ENCODE measurements at regions not wholly inside any gene's neighbourhood (a gene's known extent, or its start where the extent isn't known, plus 50 kb on each side); places are given as distances from the start of the nearest gene placed in this dataset.

GRCh38 chr14:22420598-22421186 lies 168.3 kb downstream of the DAD1 start:
- peak; percentile 31; the same call in 1 of the 2 replicates for TF ChIP-seq RAD21 (IDR thresholded peaks at IDR 0.05; ENCODE audit: low read depth)
- no peak for TF ChIP-seq NFIC (IDR thresholded peaks at IDR 0.05)
- no peak for TF ChIP-seq USF1 (IDR thresholded peaks at IDR 0.05)
- TF ChIP-seq EP300 (IDR thresholded peaks at IDR 0.05; ENCODE audit: borderline replicate concordance) = no peak
- no peak for TF ChIP-seq TAF1 (IDR thresholded peaks at IDR 0.05; ENCODE audit: low read depth)
- no peak for TF ChIP-seq TEAD4 (IDR thresholded peaks at IDR 0.05)
- TF ChIP-seq CREB1 (IDR thresholded peaks at IDR 0.05; ENCODE audit: low read depth) = no peak
- TF ChIP-seq CEBPB (IDR thresholded peaks at IDR 0.05) = no peak
- TF ChIP-seq FOXM1 (IDR thresholded peaks at IDR 0.05; ENCODE audit: borderline replicate concordance, low read depth) = no peak

- 0 out of 2 replicates have a peak, but pooled peaks have one; percentile 47 for TF ChIP-seq EP300 (IDR thresholded peaks at IDR 0.05; ENCODE audit: borderline replicate concordance)
- no peak for TF ChIP-seq CREB1 (IDR thresholded peaks at IDR 0.05; ENCODE audit: low read depth)
- TF ChIP-seq MAX (IDR thresholded peaks at IDR 0.05) = no peak
- no peak for TF ChIP-seq TAF1 (IDR thresholded peaks at IDR 0.05; ENCODE audit: low read depth)
- no peak for TF ChIP-seq TCF12 (IDR thresholded peaks at IDR 0.05; ENCODE audit: low read depth)
- TF ChIP-seq EGR1 (IDR thresholded peaks at IDR 0.05) = no peak
- no peak for TF ChIP-seq ZBTB7A (IDR thresholded peaks at IDR 0.05; ENCODE audit: low read depth)
- TF ChIP-seq YY1 (IDR thresholded peaks at IDR 0.05; ENCODE audit: low read depth) = no peak
- TF ChIP-seq RAD21 (IDR thresholded peaks at IDR 0.05; ENCODE audit: low read depth) = no peak
- TF ChIP-seq USF1 (IDR thresholded peaks at IDR 0.05) = no peak
- no peak for TF ChIP-seq FOXM1 (IDR thresholded peaks at IDR 0.05; ENCODE audit: borderline replicate concordance, low read depth)
- peak; percentile 71; the same call in 1 of the 2 replicates for TF ChIP-seq TEAD4 (IDR thresholded peaks at IDR 0.05)
- TF ChIP-seq NFIC (IDR thresholded peaks at IDR 0.05) = 0 out of 2 replicates have a peak, but pooled peaks have one; percentile 35
- no peak for TF ChIP-seq CEBPB (IDR thresholded peaks at IDR 0.05)
- TF ChIP-seq REST (IDR thresholded peaks at IDR 0.05; ENCODE audit: low read depth) = no peak
These were observed 169.4 kb downstream of the DAD1 start for GRCh38 chr14:22419620-22420019.

- TF ChIP-seq EP300 (IDR thresholded peaks at IDR 0.05; ENCODE audit: borderline replicate concordance) = no peak
- TF ChIP-seq MAX (IDR thresholded peaks at IDR 0.05) = no peak
- TF ChIP-seq USF1 (IDR thresholded peaks at IDR 0.05) = no peak
- no peak for TF ChIP-seq TAF1 (IDR thresholded peaks at IDR 0.05; ENCODE audit: low read depth)
- no peak for TF ChIP-seq RAD21 (IDR thresholded peaks at IDR 0.05; ENCODE audit: low read depth)
- TF ChIP-seq EGR1 (IDR thresholded peaks at IDR 0.05) = no peak
- no peak for TF ChIP-seq TCF12 (IDR thresholded peaks at IDR 0.05; ENCODE audit: low read depth)
- TF ChIP-seq YY1 (IDR thresholded peaks at IDR 0.05; ENCODE audit: low read depth) = no peak
- no peak for TF ChIP-seq NFIC (IDR thresholded peaks at IDR 0.05)
- no peak for TF ChIP-seq CEBPB (IDR thresholded peaks at IDR 0.05)
- no peak for TF ChIP-seq REST (IDR thresholded peaks at IDR 0.05; ENCODE audit: low read depth)
- TF ChIP-seq CREB1 (IDR thresholded peaks at IDR 0.05; ENCODE audit: low read depth) = no peak
- TF ChIP-seq TEAD4 (IDR thresholded peaks at IDR 0.05) = no peak
- no peak for TF ChIP-seq FOXM1 (IDR thresholded peaks at IDR 0.05; ENCODE audit: borderline replicate concordance, low read depth)
- no peak for TF ChIP-seq ZBTB7A (IDR thresholded peaks at IDR 0.05; ENCODE audit: low read depth)
These were observed 170.4 kb downstream of the DAD1 start for GRCh38 chr14:22418631-22419030.

GRCh38 chr14:22417914-22418313 lies 171.1 kb downstream of the DAD1 start:
- TF ChIP-seq TAF1 (IDR thresholded peaks at IDR 0.05; ENCODE audit: low read depth) (no peak), CEBPB (IDR thresholded peaks at IDR 0.05) (no peak), YY1 (IDR thresholded peaks at IDR 0.05; ENCODE audit: low read depth) (no peak), USF1 (IDR thresholded peaks at IDR 0.05) (no peak), EP300 (IDR thresholded peaks at IDR 0.05; ENCODE audit: borderline replicate concordance) (no peak), FOXM1 (IDR thresholded peaks at IDR 0.05; ENCODE audit: borderline replicate concordance, low read depth) (no peak), ZBTB7A (IDR thresholded peaks at IDR 0.05; ENCODE audit: low read depth) (no peak), MAX (IDR thresholded peaks at IDR 0.05) (no peak)
